ENCODE measurements at regions not wholly inside any gene's neighbourhood (a gene's known extent, or its start where the extent isn't known, plus 50 kb on each side); places are given as distances from the start of the nearest gene placed in this dataset.

GRCh38 chr5:124606093-124606492 lies 140.3 kb downstream of the ZNF608 start:
- TF ChIP-seq GATA2 (IDR thresholded peaks at IDR 0.05; ENCODE audit: low read depth, low read length) (no peak), GATA3 (IDR thresholded peaks at IDR 0.05; ENCODE audit: low read depth, low read length) (no peak)

Data from SH-SY5Y (cell line).